ENCODE measurements at regions not wholly inside any gene's neighbourhood (a gene's known extent, or its start where the extent isn't known, plus 50 kb on each side); places are given as distances from the start of the nearest gene placed in this dataset.

GRCh38 chr6:121582262-121582661 lies 146.8 kb downstream of the GJA1 start:
- TF ChIP-seq CTCF (CRISPR knock-in tag; IDR thresholded peaks at IDR 0.05) (no peak), POLR2AphosphoS2 (IDR thresholded peaks at IDR 0.05; ENCODE audit: low read depth, low read length) (no peak), ZBTB43 (CRISPR knock-in tag; conservative IDR thresholded peaks at IDR 0.05) (no peak), MXI1 (IDR thresholded peaks at IDR 0.05; ENCODE audit: borderline replicate concordance, low read depth, low read length) (no peak), KAT7 (CRISPR knock-in tag; IDR thresholded peaks at IDR 0.05; ENCODE audit: borderline replicate concordance) (no peak), POLR2A (IDR thresholded peaks at IDR 0.05; ENCODE audit: insufficient read depth in 1 of 2, low read depth in 2 of 2, low read length in 2 of 2) (no peak), MBD4 (IDR thresholded peaks at IDR 0.05; ENCODE audit: borderline replicate concordance, low read length) (no peak), ZNF704 (CRISPR knock-in tag; IDR thresholded peaks at IDR 0.05; ENCODE audit: borderline replicate concordance) (no peak)
